BLaER1 treated with 17β-estradiol and CSF1 and Interleukin-3, amounts not matched to agents 10 nM and 100 nM (cell line): ENCODE measurements at regions not wholly inside any gene's neighbourhood (a gene's known extent, or its start where the extent isn't known, plus 50 kb on each side); places are given as distances from the start of the nearest gene placed in this dataset.
A peak's percentile ranks its signal among the peaks of the same experiment; 100 is the strongest.

Experiments used
- H3K27ac ChIP-seq, 11 experiments: shearing (Covaris generic); formaldehyde crosslinking; 2 replicates each; pipeline ENCODE4 v1.8.1; 2022
- H3K27me3 ChIP-seq, 11 experiments: shearing (Covaris generic); formaldehyde crosslinking; 2 replicates each; pipeline ENCODE4 v1.8.1; 2022
- H3K36me3 ChIP-seq, 11 experiments: shearing (Covaris generic); formaldehyde crosslinking; 2 replicates each; pipeline ENCODE4 v1.8.1; 2022
- H3K4me1 ChIP-seq, 10 experiments: shearing (Covaris generic); formaldehyde crosslinking; 2 replicates each; pipeline ENCODE4 v1.8.1; 2022
- H3K4me2 ChIP-seq, 11 experiments: shearing (Covaris generic); formaldehyde crosslinking; 2 replicates each; pipeline ENCODE4 v1.8.1; 2022
- H3K4me3 ChIP-seq, 10 experiments: shearing (Covaris generic); formaldehyde crosslinking; 2 replicates each; pipeline ENCODE4 v1.8.1; 2022
- H3K9ac ChIP-seq, 11 experiments: shearing (Covaris generic); formaldehyde crosslinking; 2 replicates each; pipeline ENCODE4 v1.8.1; 2022
- H3K9me3 ChIP-seq, 11 experiments: shearing (Covaris generic); formaldehyde crosslinking; replicated peaks in 1 of 11; 2 replicates each; pipeline ENCODE4 v1.8.1; 2022
- H4K20me1 ChIP-seq, 11 experiments: shearing (Covaris generic); formaldehyde crosslinking; 2 replicates each; pipeline ENCODE4 v1.8.1; 2022
- Cebpa-rat ChIP-seq, 11 experiments: shearing (Covaris generic); IDR thresholded peaks; 2 replicates each; pipeline ENCODE4 v1.8.1; 2022

GRCh38 chr7:106392144-106392543 lies 107.4 kb upstream of the NAMPT start:
- Histone ChIP-seq H3K4me1 (peaks cover 0 to 5% (median 0%) of the 10 kb centered on the region in 10 experiments; a peak in 4 of 20 replicates), H4K20me1 (no peaks in the 10 kb centered on the region), H3K36me3 (no peaks in the 10 kb centered on the region), H3K9me3 (peaks cover 0 to 3% (median under 1%) of the 10 kb centered on the region in 11 experiments; a peak in 10 of 22 replicates), H3K27ac (no peak overlapping the region), H3K9ac (no peak overlapping the region), H3K27me3 (no peaks in the 10 kb centered on the region), H3K4me2 (no peak overlapping the region), H3K4me3 (no peak overlapping the region)
- no peak for TF ChIP-seq Cebpa-rat (IDR thresholded peaks at IDR 0.05)

- H3K27ac ChIP-seq = no peak overlapping the region
- peaks cover 0 to 30% (median 3%) of the 10 kb centered on the region in 10 experiments; a peak in 10 of 20 replicates for H3K4me1 ChIP-seq
- no peaks in the 10 kb centered on the region for H3K36me3 ChIP-seq
- no peak overlapping the region for H3K9ac ChIP-seq
- no peak overlapping the region for H3K4me2 ChIP-seq
- no peak for TF ChIP-seq Cebpa-rat (IDR thresholded peaks at IDR 0.05)
- no peaks in the 10 kb centered on the region for H4K20me1 ChIP-seq
- peaks cover 0 to 19% (median 8%) of the 10 kb centered on the region in 11 experiments; a peak in 17 of 22 replicates for H3K9me3 ChIP-seq
- H3K4me3 ChIP-seq = no peak overlapping the region
- H3K27me3 ChIP-seq = no peaks in the 10 kb centered on the region
These were observed 102.2 kb upstream of the NAMPT start for GRCh38 chr7:106386958-106387357.

GRCh38 chr7:106384373-106384772 lies 99.6 kb upstream of the NAMPT start:
- H4K20me1 ChIP-seq = no peaks in the 10 kb centered on the region
- no peak overlapping the region for H3K4me3 ChIP-seq
- H3K27ac ChIP-seq = no peak overlapping the region; a peak in 1 of 22 replicates

GRCh38 chr7:106382929-106383328 lies 98.1 kb upstream of the NAMPT start:
- Histone ChIP-seq H3K4me3 (no peak overlapping the region), H3K36me3 (no peaks in the 10 kb centered on the region), H3K4me1 (peaks cover 3 to 45% (median 15%) of the 10 kb centered on the region in 10 experiments; a peak in 18 of 20 replicates), H3K9me3 (peaks cover 0 to 19% (median 8%) of the 10 kb centered on the region in 11 experiments; a peak in 17 of 22 replicates), H3K27me3 (no peaks in the 10 kb centered on the region), H4K20me1 (no peaks in the 10 kb centered on the region), H3K9ac (no peak overlapping the region), H3K4me2 (peak overlapping the region in 1 of 11 experiments; percentile 26; a peak in 1 of 22 replicates), H3K27ac (no peak overlapping the region)
- TF ChIP-seq Cebpa-rat (IDR thresholded peaks at IDR 0.05) = no peak

More at GRCh38 chr7:106384373-106384772, 99.6 kb upstream of the NAMPT start:
- Histone ChIP-seq H3K4me1 (peaks cover 3 to 41% (median 15%) of the 10 kb centered on the region in 10 experiments; a peak in 17 of 20 replicates), H3K9ac (no peak overlapping the region), H3K9me3 (peaks cover 0 to 19% (median 8%) of the 10 kb centered on the region in 11 experiments; a peak in 17 of 22 replicates), H3K4me2 (peak overlapping the region in 2 of 11 experiments; percentile 22 to 53; a peak in 3 of 22 replicates), H3K27me3 (no peaks in the 10 kb centered on the region), H3K36me3 (no peaks in the 10 kb centered on the region)
- no peak for TF ChIP-seq Cebpa-rat (IDR thresholded peaks at IDR 0.05)

DNA sequence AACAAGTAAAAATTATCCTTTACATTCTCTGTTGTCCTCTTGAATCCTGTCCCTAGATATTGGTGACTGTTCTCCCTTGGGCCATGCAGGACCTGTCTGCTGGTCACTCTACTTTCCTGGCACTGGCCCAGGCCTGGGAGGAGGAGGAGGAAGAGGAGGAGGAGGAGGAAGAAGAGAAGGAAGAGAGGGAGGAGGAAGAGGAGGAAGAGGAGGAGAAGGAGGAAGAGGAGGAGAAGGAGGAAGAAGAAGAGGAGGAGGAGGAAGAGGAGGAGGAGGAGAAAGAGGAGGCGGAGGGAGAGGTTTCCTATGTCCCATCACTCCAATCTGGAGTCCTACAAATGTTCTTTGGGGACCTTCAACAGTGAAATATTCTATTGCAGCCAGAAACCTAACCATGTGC lies 97.3 kb upstream of the NAMPT start:
- Histone ChIP-seq H4K20me1 (no peaks in the 10 kb centered on the region), H3K36me3 (no peaks in the 10 kb centered on the region), H3K4me1 (peaks cover 3 to 52% (median 16%) of the 10 kb centered on the region in 10 experiments; a peak in 18 of 20 replicates), H3K4me3 (no peak overlapping the region), H3K4me2 (peak overlapping the region in 6 of 11 experiments; percentile 6 to 46 (median 32); a peak in 5 of 22 replicates), H3K9me3 (peaks cover 0 to 16% (median 8%) of the 10 kb centered on the region in 11 experiments; a peak in 17 of 22 replicates), H3K9ac (no peak overlapping the region), H3K27me3 (no peaks in the 10 kb centered on the region), H3K27ac (no peak overlapping the region)
- no peak for TF ChIP-seq Cebpa-rat (IDR thresholded peaks at IDR 0.05)

GRCh38 chr7:106381252-106381651 lies 96.5 kb upstream of the NAMPT start:
- no peak overlapping the region for H3K4me3 ChIP-seq
- no peaks in the 10 kb centered on the region for H4K20me1 ChIP-seq
- TF ChIP-seq Cebpa-rat (IDR thresholded peaks at IDR 0.05) = no peak
- H3K27me3 ChIP-seq = no peaks in the 10 kb centered on the region
- no peak overlapping the region for H3K9ac ChIP-seq
- no peaks in the 10 kb centered on the region for H3K36me3 ChIP-seq
- H3K4me2 ChIP-seq = peak overlapping the region in 8 of 11 experiments; percentile 3 to 46 (median 18); a peak in 10 of 22 replicates
- no peak overlapping the region for H3K27ac ChIP-seq
- peaks cover 0 to 7% (median 0%) of the 10 kb centered on the region in 11 experiments; a peak in 5 of 22 replicates for H3K9me3 ChIP-seq
- peaks cover 3 to 60% (median 16%) of the 10 kb centered on the region in 10 experiments; a peak in 18 of 20 replicates for H3K4me1 ChIP-seq

- H3K4me2 ChIP-seq = peak overlapping the region in 2 of 11 experiments; percentile 31 to 66; a peak in 4 of 22 replicates
- H3K9me3 ChIP-seq = no peaks in the 10 kb centered on the region
- peaks cover 3 to 53% (median 16%) of the 10 kb centered on the region in 10 experiments; a peak in 18 of 20 replicates for H3K4me1 ChIP-seq
- no peaks in the 10 kb centered on the region for H4K20me1 ChIP-seq
- no peak overlapping the region for H3K9ac ChIP-seq
- H3K36me3 ChIP-seq = no peaks in the 10 kb centered on the region
- H3K27ac ChIP-seq = no peak overlapping the region
- no peak overlapping the region for H3K4me3 ChIP-seq
- no peaks in the 10 kb centered on the region for H3K27me3 ChIP-seq
- TF ChIP-seq Cebpa-rat (IDR thresholded peaks at IDR 0.05) = no peak
These were observed 93.1 kb upstream of the NAMPT start for GRCh38 chr7:106377847-106378361.

DNA sequence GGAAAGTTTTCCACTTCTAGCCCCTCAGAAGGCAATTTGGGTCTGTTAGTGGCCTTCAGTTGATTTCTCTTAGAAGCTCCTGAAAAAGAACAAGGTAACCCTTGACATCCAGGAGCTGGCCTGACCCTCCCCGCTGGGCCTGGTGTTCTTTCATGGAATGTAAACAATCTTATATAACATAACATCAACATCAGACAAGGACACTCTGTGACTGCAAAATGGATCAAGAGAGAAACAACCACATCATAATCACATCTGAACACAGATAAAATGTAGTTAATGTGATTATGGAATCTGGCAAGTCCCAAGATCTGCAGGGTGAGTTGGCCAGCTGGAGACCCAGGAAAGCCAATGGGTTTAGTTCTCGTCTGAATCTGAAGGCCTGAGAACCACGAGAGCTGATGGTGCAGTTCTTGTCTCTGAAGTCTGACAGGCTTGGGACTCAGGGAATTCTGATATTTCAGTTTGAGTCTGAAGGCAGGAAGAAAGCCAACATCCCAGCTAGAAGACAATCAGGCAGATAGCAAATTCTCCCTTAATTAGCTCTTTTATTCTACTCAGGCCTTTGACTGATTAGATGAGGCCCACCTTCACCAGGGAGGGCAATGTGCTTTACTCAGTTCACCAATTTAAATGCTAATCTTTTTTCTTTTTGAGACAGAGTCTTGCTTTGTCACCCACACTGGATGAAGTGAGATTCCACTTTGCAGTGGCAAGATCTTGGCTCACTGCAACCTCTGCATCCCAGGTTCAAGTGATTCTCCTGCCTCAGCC lies 91.4 kb upstream of the NAMPT start:
- H3K4me1 ChIP-seq = peaks cover 0 to 54% (median 6%) of the 10 kb centered on the region in 10 experiments; a peak in 17 of 20 replicates
- TF ChIP-seq Cebpa-rat (IDR thresholded peaks at IDR 0.05) = no peak
- H4K20me1 ChIP-seq = no peaks in the 10 kb centered on the region
- no peak overlapping the region for H3K9ac ChIP-seq
- no peak overlapping the region; a peak in 1 of 22 replicates for H3K27ac ChIP-seq
- no peak overlapping the region for H3K4me3 ChIP-seq
- peak overlapping the region in 2 of 11 experiments; percentile 8 to 27; a peak in 2 of 22 replicates for H3K4me2 ChIP-seq
- no peaks in the 10 kb centered on the region for H3K27me3 ChIP-seq
- no peaks in the 10 kb centered on the region for H3K36me3 ChIP-seq
- H3K9me3 ChIP-seq = peaks cover 0 to 5% (median 0%) of the 10 kb centered on the region in 11 experiments; a peak in 1 of 22 replicates

DNA sequence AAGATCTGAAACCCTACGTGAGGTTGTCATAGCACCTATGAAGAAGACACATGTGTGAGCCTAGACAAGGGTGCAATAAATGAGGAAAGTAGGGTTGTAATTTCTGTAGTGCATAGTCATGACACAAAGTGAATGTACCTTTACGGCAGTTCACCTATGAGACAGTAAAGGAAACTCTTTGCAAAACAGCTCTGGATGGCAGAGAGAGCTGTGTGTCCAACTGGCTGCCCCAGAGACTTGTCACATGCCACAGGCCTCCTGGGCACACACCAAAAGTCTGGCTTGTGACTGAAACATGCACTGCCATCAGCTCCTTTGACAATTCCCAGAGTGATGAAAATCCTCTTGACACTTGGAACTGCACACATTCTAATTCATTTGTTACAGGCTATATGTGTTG lies 90.7 kb upstream of the NAMPT start:
- Histone ChIP-seq H3K4me2 (peak overlapping the region in 1 of 11 experiments; percentile 8; a peak in 1 of 22 replicates), H3K4me3 (no peak overlapping the region), H3K4me1 (peaks cover 0 to 61% (median 0%) of the 10 kb centered on the region in 10 experiments; a peak in 7 of 20 replicates), H3K9me3 (peaks cover 0 to 5% (median 0%) of the 10 kb centered on the region in 11 experiments; a peak in 1 of 22 replicates), H4K20me1 (no peaks in the 10 kb centered on the region), H3K9ac (no peak overlapping the region), H3K36me3 (no peaks in the 10 kb centered on the region), H3K27ac (no peak overlapping the region), H3K27me3 (no peaks in the 10 kb centered on the region)
- TF ChIP-seq Cebpa-rat (IDR thresholded peaks at IDR 0.05) = no peak
